Upper lobe of left lung (tissue), 4 donors: ENCODE measurements at regions not wholly inside any gene's neighbourhood (a gene's known extent, or its start where the extent isn't known, plus 50 kb on each side); places are given as distances from the start of the nearest gene placed in this dataset.

Experiments
- CTCF ChIP-seq, 6 experiments: fragments of 450-650 bp in 4 of 6; fragments of 200-600 bp in 2 of 6; sonication (generic) in 2 of 6; IDR thresholded peaks; one replicate each; pipeline ENCODE4 v1.5.1; 2016 to 2019; ENCODE audit warnings: antibody characterized with exemption in 6 of 6
- EP300 ChIP-seq, 4 donors: sonication (generic); formaldehyde crosslinking; IDR thresholded peaks; one replicate each; pipeline ENCODE4 v1.5.1; 2017; ENCODE audit warnings: antibody characterized with exemption in 4 of 4, control low read depth in 2 of 4
- POLR2A ChIP-seq, 4 donors: fragments of 450-650 bp; IDR thresholded peaks; one replicate each; pipeline ENCODE4 v1.5.1; 2016 to 2017; ENCODE audit warnings: antibody characterized with exemption in 4 of 4, mild to moderate bottlenecking in 2 of 4
- POLR2AphosphoS5 ChIP-seq, 2 donors: sonication (generic); formaldehyde crosslinking; IDR thresholded peaks; one replicate each; pipeline ENCODE4 v1.5.1; 2017; ENCODE audit warnings: antibody characterized with exemption in 2 of 2

GRCh38 chrX:129310000-129310399 is 213.3 kb downstream of the SMARCA1 start:
- TF ChIP-seq POLR2A (IDR thresholded peaks at IDR 0.05) (no peak), CTCF (IDR thresholded peaks at IDR 0.05) (no peak), POLR2AphosphoS5 (IDR thresholded peaks at IDR 0.05) (no peak), EP300 (IDR thresholded peaks at IDR 0.05) (no peak)
